Testis (tissue), 2 donors: ENCODE measurements at regions not wholly inside any gene's neighbourhood (a gene's known extent, or its start where the extent isn't known, plus 50 kb on each side); places are given as distances from the start of the nearest gene placed in this dataset.

Experiments
- POLR2A ChIP-seq: fragments of 450-650 bp; IDR thresholded peaks from one replicate; pipeline ENCODE4 v1.6.1; 2017; ENCODE audit warnings: antibody characterized with exemption, mild to moderate bottlenecking, moderate library complexity
- TF ChIP-seq, protein P1 (sequence below), 3 experiments: fragments of 450-650 bp in 2 of 3; fragments of 200-600 bp in 1 of 3; sonication (generic) in 1 of 3; IDR thresholded peaks; one replicate each; pipeline ENCODE4 v1.5.1; 2016 to 2019; ENCODE audit warnings: antibody characterized with exemption in 3 of 3, mild to moderate bottlenecking in 2 of 3, moderate library complexity in 1 of 3

DNA sequence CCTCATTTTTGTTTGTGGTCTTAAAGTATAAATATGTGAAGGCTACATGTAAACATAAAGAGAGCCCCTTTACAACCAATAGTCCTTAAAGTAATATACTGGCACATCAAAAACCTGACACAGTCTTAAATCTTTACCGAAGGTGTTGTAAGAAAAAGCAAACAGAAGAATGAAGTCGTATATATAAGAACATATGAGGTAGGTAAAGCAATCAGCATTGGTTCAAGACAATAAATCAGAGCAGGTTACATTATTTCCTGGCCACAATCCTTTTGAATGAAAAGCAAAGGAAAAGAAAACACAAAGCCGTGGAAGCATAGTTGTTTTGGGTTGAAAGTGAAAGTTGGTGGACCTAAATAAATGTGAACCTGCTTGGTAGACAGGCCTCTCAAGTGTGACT is 183.7 kb upstream of the STXBP6 start:
- TF ChIP-seq, protein P1, sequence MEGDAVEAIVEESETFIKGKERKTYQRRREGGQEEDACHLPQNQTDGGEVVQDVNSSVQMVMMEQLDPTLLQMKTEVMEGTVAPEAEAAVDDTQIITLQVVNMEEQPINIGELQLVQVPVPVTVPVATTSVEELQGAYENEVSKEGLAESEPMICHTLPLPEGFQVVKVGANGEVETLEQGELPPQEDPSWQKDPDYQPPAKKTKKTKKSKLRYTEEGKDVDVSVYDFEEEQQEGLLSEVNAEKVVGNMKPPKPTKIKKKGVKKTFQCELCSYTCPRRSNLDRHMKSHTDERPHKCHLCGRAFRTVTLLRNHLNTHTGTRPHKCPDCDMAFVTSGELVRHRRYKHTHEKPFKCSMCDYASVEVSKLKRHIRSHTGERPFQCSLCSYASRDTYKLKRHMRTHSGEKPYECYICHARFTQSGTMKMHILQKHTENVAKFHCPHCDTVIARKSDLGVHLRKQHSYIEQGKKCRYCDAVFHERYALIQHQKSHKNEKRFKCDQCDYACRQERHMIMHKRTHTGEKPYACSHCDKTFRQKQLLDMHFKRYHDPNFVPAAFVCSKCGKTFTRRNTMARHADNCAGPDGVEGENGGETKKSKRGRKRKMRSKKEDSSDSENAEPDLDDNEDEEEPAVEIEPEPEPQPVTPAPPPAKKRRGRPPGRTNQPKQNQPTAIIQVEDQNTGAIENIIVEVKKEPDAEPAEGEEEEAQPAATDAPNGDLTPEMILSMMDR (IDR thresholded peaks at IDR 0.05), result no peak
- no peak for TF ChIP-seq POLR2A
